CD4-positive, alpha-beta T cell (primary cell): ENCODE measurements at regions not wholly inside any gene's neighbourhood (a gene's known extent, or its start where the extent isn't known, plus 50 kb on each side); places are given as distances from the start of the nearest gene placed in this dataset.
"Not testable (repeated sequence)": the region's sequence is repeated elsewhere in the genome, so short reads cannot be mapped to it uniquely, and the experiment has no call there.

Experiments
- ATAC-seq: fragments of 200-7000 bp; cut with Tn5 transposase; one replicate; pipeline ENCODE4 v1.10.0; 2022; ENCODE audit warnings: mild to moderate bottlenecking; ENCODE audit not compliant: poor library complexity
- CTCF ChIA-PET: fragments of 350-600 bp; sonication (Branson Sonifier 250); formaldehyde crosslinking; loops from one replicate; lab custom pipeline; 2021; ENCODE audit warnings: antibody characterized with exemption, inconsistent platforms; lab: Charles Lee
- POLR2A ChIA-PET: fragments of 350-600 bp; sonication (Branson Sonifier 250); formaldehyde crosslinking; loops from one replicate; lab custom pipeline; 2021; ENCODE audit warnings: antibody characterized with exemption, inconsistent platforms; lab: Charles Lee
- DNase-seq, 14 experiments: peaks; one replicate each; pipeline ENCODE4 v3.0.0-alpha.2; 2013 to 2020; ENCODE audit warnings: mixed read lengths in 2 of 14
- H3K27ac ChIP-seq, 2 donors: one replicate each; pipeline versions ENCODE4 v1.5.1 to v1.7.0; 2013; ENCODE audit warnings: low read length in 2 of 2, low read depth in 1 of 2, mild to moderate bottlenecking in 1 of 2
- H3K27me3 ChIP-seq, 2 experiments: 1 replicate in 1 of 2; 2 replicates in 1 of 2; pipeline versions ENCODE4 v1.6.1 to v1.7.0; 2013; ENCODE audit warnings: low read length in 2 of 2, control low read depth in 1 of 2, mild to moderate bottlenecking in 1 of 2, moderate library complexity in 1 of 2; ENCODE audit not compliant: insufficient read depth in 2 of 2, control insufficient read depth in 1 of 2
- H3K36me3 ChIP-seq: one replicate; pipeline ENCODE4 v1.6.1; 2013; ENCODE audit warnings: low read length, control low read depth; ENCODE audit not compliant: insufficient read depth
- H3K4me1 ChIP-seq: one replicate; pipeline ENCODE4 v1.6.1; 2013; ENCODE audit warnings: low read length, control low read depth; ENCODE audit not compliant: insufficient read depth
- H3K4me3 ChIP-seq: one replicate; pipeline ENCODE4 v1.5.1; 2013; ENCODE audit warnings: mild to moderate bottlenecking, low read length, moderate library complexity
- H3K9me3 ChIP-seq, 2 experiments: 1 replicate in 1 of 2; 2 replicates in 1 of 2; pipeline versions ENCODE4 v1.6.1 to v1.7.0; 2013; ENCODE audit warnings: low read length in 2 of 2, mild to moderate bottlenecking in 2 of 2, control low read depth in 1 of 2, moderate library complexity in 1 of 2; ENCODE audit not compliant: control insufficient read depth in 1 of 2, insufficient read depth in 1 of 2
- H3K27ac Mint-ChIP-seq: one replicate; pipeline ENCODE4 v1.8.0; 2020; ENCODE audit warnings: mixed read lengths
- H3K27me3 Mint-ChIP-seq: one replicate; pipeline ENCODE4 v1.8.0; 2021; ENCODE audit warnings: mixed read lengths
- H3K36me3 Mint-ChIP-seq: one replicate; pipeline ENCODE4 v1.8.0; 2021; ENCODE audit warnings: low read depth, mixed read lengths
- H3K4me1 Mint-ChIP-seq: one replicate; pipeline ENCODE4 v1.8.0; 2021; ENCODE audit warnings: low read depth, mixed read lengths
- H3K4me3 Mint-ChIP-seq: one replicate; pipeline ENCODE4 v1.8.0; 2020; ENCODE audit warnings: mild to moderate bottlenecking, mixed read lengths
- H3K9me3 Mint-ChIP-seq: one replicate; pipeline ENCODE4 v1.8.0; 2020; ENCODE audit warnings: mixed read lengths
- CTCF ChIP-seq: fragments of 200-600 bp; IDR thresholded peaks from one replicate; pipeline ENCODE4 v1.8.0; 2022; ENCODE audit warnings: antibody characterized with exemption, mild to moderate bottlenecking
- intact Hi-C, 2 experiments: fragments of 100-400 bp; cut with DNase I in 1 of 2; cut with micrococcal nuclease in 1 of 2; formaldehyde crosslinking; loops; one replicate each; pipeline versions ENCODE4 v1.15.1 to v1.9.0; 2023 to 2025; cut with DNase I, micrococcal nuclease

- Mint-ChIP-seq H3K4me1 (peaks cover 6% of the 10 kb centered on the region), H3K27me3 (no peaks in the 10 kb centered on the region), H3K4me3 (no peak overlapping the region), H3K36me3 (no peaks in the 10 kb centered on the region), H3K27ac (no peak overlapping the region), H3K9me3 (no peaks in the 10 kb centered on the region)
- no peak for ATAC-seq
- H3K4me1 ChIP-seq = no peaks in the 10 kb centered on the region
- DNase-seq = no peak
- H3K27me3 ChIP-seq = no peaks in the 10 kb centered on the region
- ChIA-PET POLR2A (no interaction called here), CTCF (no interaction called here)
- H3K9me3 ChIP-seq = peaks cover 0 to 3% of the 10 kb centered on the region in 2 experiments
- no peak overlapping the region for H3K4me3 ChIP-seq
- intact Hi-C loops = no loop called here
- no peak for TF ChIP-seq CTCF
- no peak overlapping the region for H3K27ac ChIP-seq
- H3K36me3 ChIP-seq = no peaks in the 10 kb centered on the region
Observed at GRCh38 chr4:123536225-123536624, 139.6 kb downstream of the SPRY1 start.

- H3K27ac ChIP-seq, DNase-seq, H3K4me1 ChIP-seq, POLR2A ChIA-PET, CTCF ChIA-PET, H3K36me3 Mint-ChIP-seq, H3K27ac Mint-ChIP-seq, H3K9me3 ChIP-seq, H3K9me3 Mint-ChIP-seq, intact Hi-C loops, H3K27me3 ChIP-seq, H3K4me1 Mint-ChIP-seq, H3K4me3 ChIP-seq, H3K36me3 ChIP-seq, H3K27me3 Mint-ChIP-seq, H3K4me3 Mint-ChIP-seq, ATAC-seq: not testable (repeated sequence)
Observed at GRCh38 chr4:123537906-123538402, 141.4 kb downstream of the SPRY1 start.

- H3K9me3 ChIP-seq = no peaks in the 10 kb centered on the region
- Mint-ChIP-seq H3K27ac (no peak overlapping the region), H3K4me1 (no peaks in the 10 kb centered on the region), H3K9me3 (no peaks in the 10 kb centered on the region), H3K27me3 (no peaks in the 10 kb centered on the region), H3K4me3 (no peak overlapping the region), H3K36me3 (no peaks in the 10 kb centered on the region)
- no peak overlapping the region for H3K4me3 ChIP-seq
- intact Hi-C loops = no loop called here
- DNase-seq (no peak), ATAC-seq (no peak)
- no peaks in the 10 kb centered on the region for H3K36me3 ChIP-seq
- H3K27ac ChIP-seq = no peak overlapping the region
- H3K4me1 ChIP-seq = no peaks in the 10 kb centered on the region
- CTCF ChIA-PET = no interaction called here
- TF ChIP-seq CTCF = no peak
- POLR2A ChIA-PET = no interaction called here
- no peaks in the 10 kb centered on the region for H3K27me3 ChIP-seq
Observed at GRCh38 chr4:123545667-123546572, 149.3 kb downstream of the SPRY1 start.
